ENCODE measurements at regions not wholly inside any gene's neighbourhood (a gene's known extent, or its start where the extent isn't known, plus 50 kb on each side); places are given as distances from the start of the nearest gene placed in this dataset.
A peak's percentile ranks its signal among the peaks of the same experiment; 100 is the strongest.

DNA sequence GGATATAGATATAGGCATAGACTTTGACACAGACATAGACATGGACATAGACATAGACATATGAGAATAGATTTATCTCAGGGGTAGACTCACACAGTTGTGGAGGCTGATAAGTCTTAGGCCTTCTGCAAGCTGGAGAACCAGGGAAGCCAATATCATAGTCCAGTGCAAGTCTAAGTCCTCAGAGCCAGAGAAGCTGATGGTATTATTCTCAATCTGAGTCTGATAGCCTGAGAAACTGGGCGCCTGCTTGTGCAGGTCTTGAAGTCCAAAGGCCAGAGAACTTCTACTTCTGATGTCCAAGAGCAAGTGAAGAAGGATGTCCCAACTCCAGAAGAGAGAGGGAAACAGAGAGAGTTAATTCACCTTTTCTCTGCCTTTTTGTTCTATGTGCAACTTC lies 476.5 kb downstream of the SLC6A15 start:
- Histone ChIP-seq H3K4me2 (ENCODE audit: low read length) (no peak overlapping the region), H3K9ac (ENCODE audit: low read length) (no peak overlapping the region), H4K20me1 (ENCODE audit: insufficient read depth, low read length) (no peaks in the 10 kb centered on the region), H2AFZ (ENCODE audit: low read depth, low read length) (no peak overlapping the region), H3K36me3 (replicated peaks; ENCODE audit: low read depth, low read length) (no peaks in the 10 kb centered on the region), H3K27ac (ENCODE audit: low read length) (no peak overlapping the region), H3K4me1 (ENCODE audit: low read length) (no peaks in the 10 kb centered on the region), H3K9me3 (ENCODE audit: insufficient read depth, low read length) (no peaks in the 10 kb centered on the region), H3K4me3 (ENCODE audit: low read length) (no peak overlapping the region), H3K79me2 (ENCODE audit: low read length) (no peaks in the 10 kb centered on the region), H3K27me3 (ENCODE audit: low read depth, low read length) (no peaks in the 10 kb centered on the region)
- no peak for TF ChIP-seq EZH2phosphoT487 (IDR thresholded peaks at IDR 0.05; ENCODE audit: low read depth)
- TF ChIP-seq CTCF (IDR thresholded peaks at IDR 0.05; ENCODE audit: low read depth, low read length): no peak

DNA sequence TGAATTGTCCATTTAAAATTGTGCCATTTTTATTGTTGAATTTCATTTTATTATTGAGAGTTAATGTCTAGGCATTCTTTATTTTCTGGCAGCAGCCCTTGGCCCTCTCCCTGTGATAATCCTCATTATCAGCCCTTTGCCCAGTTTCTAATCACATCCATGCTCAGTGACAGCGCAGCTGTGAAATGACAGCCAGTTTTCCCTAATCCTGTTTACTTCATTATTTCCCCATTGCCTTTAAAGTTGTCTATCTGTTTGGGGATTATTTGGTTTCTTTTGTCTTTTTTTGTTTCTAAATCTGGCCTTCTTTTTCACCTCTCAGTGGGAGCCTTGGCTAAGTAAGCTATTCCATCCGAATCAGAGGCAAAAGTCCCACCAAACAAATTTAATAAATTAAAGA lies 476.9 kb downstream of the SLC6A15 start:
- Histone ChIP-seq H3K9ac (ENCODE audit: low read length) (no peak overlapping the region), H3K27me3 (ENCODE audit: low read depth, low read length) (no peaks in the 10 kb centered on the region), H3K9me3 (ENCODE audit: insufficient read depth, low read length) (no peaks in the 10 kb centered on the region), H3K4me1 (ENCODE audit: low read length) (no peaks in the 10 kb centered on the region), H4K20me1 (ENCODE audit: insufficient read depth, low read length) (no peaks in the 10 kb centered on the region), H3K36me3 (replicated peaks; ENCODE audit: low read depth, low read length) (no peaks in the 10 kb centered on the region), H3K27ac (ENCODE audit: low read length) (no peak overlapping the region), H3K79me2 (ENCODE audit: low read length) (no peaks in the 10 kb centered on the region), H2AFZ (ENCODE audit: low read depth, low read length) (no peak overlapping the region), H3K4me3 (ENCODE audit: low read length) (no peak overlapping the region), H3K4me2 (ENCODE audit: low read length) (no peak overlapping the region)
- TF ChIP-seq EZH2phosphoT487 (IDR thresholded peaks at IDR 0.05; ENCODE audit: low read depth) (no peak), CTCF (IDR thresholded peaks at IDR 0.05; ENCODE audit: low read depth, low read length) (no peak)

- no peaks in the 10 kb centered on the region for H3K36me3 ChIP-seq (replicated peaks; ENCODE audit: low read depth, low read length)
- H3K9ac ChIP-seq (ENCODE audit: low read length): no peak overlapping the region
- H4K20me1 ChIP-seq (ENCODE audit: insufficient read depth, low read length): no peaks in the 10 kb centered on the region
- H2AFZ ChIP-seq (ENCODE audit: low read depth, low read length): no peak overlapping the region
- no peaks in the 10 kb centered on the region for H3K79me2 ChIP-seq (ENCODE audit: low read length)
- no peaks in the 10 kb centered on the region for H3K27me3 ChIP-seq (ENCODE audit: low read depth, low read length)
- no peak overlapping the region for H3K4me3 ChIP-seq (ENCODE audit: low read length)
- H3K27ac ChIP-seq (ENCODE audit: low read length): no peak overlapping the region
- H3K4me1 ChIP-seq (ENCODE audit: low read length): peaks cover 10% of the 10 kb centered on the region
- H3K9me3 ChIP-seq (ENCODE audit: insufficient read depth, low read length): no peaks in the 10 kb centered on the region
- no peak overlapping the region for H3K4me2 ChIP-seq (ENCODE audit: low read length)
- TF ChIP-seq CTCF (IDR thresholded peaks at IDR 0.05; ENCODE audit: low read depth, low read length) (no peak), EZH2phosphoT487 (IDR thresholded peaks at IDR 0.05; ENCODE audit: low read depth) (no peak)
Observed at GRCh38 chr12:84422340-84422739, 490.3 kb downstream of the SLC6A15 start.

- no peak for TF ChIP-seq EZH2phosphoT487 (IDR thresholded peaks at IDR 0.05; ENCODE audit: low read depth)
- no peak for TF ChIP-seq CTCF (IDR thresholded peaks at IDR 0.05; ENCODE audit: low read depth, low read length)
- no peak overlapping the region for H3K4me3 ChIP-seq (ENCODE audit: low read length)
Observed at GRCh38 chr12:84421103-84421502, 491.5 kb downstream of the SLC6A15 start.

More at GRCh38 chr12:84421103-84421502, 491.5 kb downstream of the SLC6A15 start:
- no peaks in the 10 kb centered on the region for H3K9me3 ChIP-seq (ENCODE audit: insufficient read depth, low read length)
- no peak overlapping the region for H2AFZ ChIP-seq (ENCODE audit: low read depth, low read length)
- H3K79me2 ChIP-seq (ENCODE audit: low read length): no peaks in the 10 kb centered on the region
- peaks cover 10% of the 10 kb centered on the region for H3K4me1 ChIP-seq (ENCODE audit: low read length)
- peak overlapping the region; percentile 20; the same call in 1 of the 2 replicates for H3K4me2 ChIP-seq (ENCODE audit: low read length)
- H3K27me3 ChIP-seq (ENCODE audit: low read depth, low read length): no peaks in the 10 kb centered on the region
- H4K20me1 ChIP-seq (ENCODE audit: insufficient read depth, low read length): no peaks in the 10 kb centered on the region
- no peak overlapping the region for H3K27ac ChIP-seq (ENCODE audit: low read length)
- no peaks in the 10 kb centered on the region for H3K36me3 ChIP-seq (replicated peaks; ENCODE audit: low read depth, low read length)
- H3K9ac ChIP-seq (ENCODE audit: low read length): no peak overlapping the region
